ENCODE measurements at regions not wholly inside any gene's neighbourhood (a gene's known extent, or its start where the extent isn't known, plus 50 kb on each side); places are given as distances from the start of the nearest gene placed in this dataset.
A peak's percentile ranks its signal among the peaks of the same experiment; 100 is the strongest.
"Not testable (repeated sequence)": the region's sequence is repeated elsewhere in the genome, so short reads cannot be mapped to it uniquely, and the experiment has no call there.

DNA sequence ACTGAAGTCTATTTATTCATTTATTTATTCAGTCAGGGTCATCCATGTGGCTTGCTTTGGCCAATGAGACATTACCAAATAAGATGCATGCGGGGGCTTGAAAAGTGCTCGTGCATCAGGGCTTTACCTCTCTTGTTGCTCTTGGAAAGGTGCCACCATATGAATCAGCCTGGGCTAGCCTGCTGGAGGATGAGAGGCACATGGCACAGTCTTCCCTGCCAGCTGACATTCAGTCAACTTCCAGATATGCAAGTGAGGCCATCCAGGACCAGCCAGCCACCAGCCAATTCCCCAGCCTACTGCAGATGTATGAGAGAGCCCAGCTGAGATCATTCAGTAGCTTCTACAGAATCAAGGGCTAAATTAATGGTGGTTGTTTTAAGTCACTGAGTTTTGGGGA, 105.2 kb upstream of the RPH3A start:
- peak in 1 of 2 donors; percentile 20 for DNase-seq (ENCODE audit: low read depth in 2 of 2)
- no peaks in the 10 kb centered on the region for H4K20me1 ChIP-seq (ENCODE audit: control insufficient read depth, extremely low read depth, insufficient read depth, low read length)
- H3K4me2 ChIP-seq (ENCODE audit: extremely low read depth, insufficient read depth, low read length) = no peak overlapping the region
- no peaks in the 10 kb centered on the region for H3K36me3 ChIP-seq (ENCODE audit: control insufficient read depth, insufficient read depth, low read length)
- H2AFZ ChIP-seq (ENCODE audit: low read length) = no peak overlapping the region
- H3K4me1 ChIP-seq (ENCODE audit: control insufficient read depth, extremely low read depth, insufficient read depth, low read length) = no peaks in the 10 kb centered on the region
- H3K4me3 ChIP-seq (replicated peaks in 1 of 4; ENCODE audit: control extremely low read depth in 1 of 4, insufficient read depth in 1 of 4, low read depth in 3 of 4, low read length in 4 of 4) = no peak overlapping the region
- no peaks in the 10 kb centered on the region for H3K9me3 ChIP-seq (ENCODE audit: control insufficient read depth, insufficient read depth, low read depth, low read length)
- no peaks in the 10 kb centered on the region for H3K27me3 ChIP-seq (ENCODE audit: control insufficient read depth, insufficient read depth, low read length)
- TF ChIP-seq CTCF (conservative IDR thresholded peaks at IDR 0.05 in 1 of 2, IDR thresholded peaks at IDR 0.05 in 1 of 2; ENCODE audit: low read depth in 1 of 2, low read length in 2 of 2) (no peak), EZH2 (IDR thresholded peaks at IDR 0.05; ENCODE audit: low read length, missing control alignments) (no peak)
- no peaks in the 10 kb centered on the region for H3K79me2 ChIP-seq (ENCODE audit: control insufficient read depth, insufficient read depth, low read length)
- no peak overlapping the region for H3K27ac ChIP-seq (ENCODE audit: insufficient read depth, low read length)
- H3K9ac ChIP-seq (ENCODE audit: insufficient read depth, low read length) = no peak overlapping the region

- TF ChIP-seq EZH2 (IDR thresholded peaks at IDR 0.05; ENCODE audit: low read length, missing control alignments) (no peak), CTCF (conservative IDR thresholded peaks at IDR 0.05 in 1 of 2, IDR thresholded peaks at IDR 0.05 in 1 of 2; ENCODE audit: low read depth in 1 of 2, low read length in 2 of 2) (no peak)
- Histone ChIP-seq H3K79me2 (ENCODE audit: control insufficient read depth, insufficient read depth, low read length) (no peaks in the 10 kb centered on the region), H3K27me3 (ENCODE audit: control insufficient read depth, insufficient read depth, low read length) (no peaks in the 10 kb centered on the region), H3K9ac (ENCODE audit: insufficient read depth, low read length) (no peak overlapping the region), H4K20me1 (ENCODE audit: control insufficient read depth, extremely low read depth, insufficient read depth, low read length) (no peaks in the 10 kb centered on the region), H2AFZ (ENCODE audit: low read length) (no peak overlapping the region), H3K27ac (ENCODE audit: insufficient read depth, low read length) (no peak overlapping the region), H3K4me1 (ENCODE audit: control insufficient read depth, extremely low read depth, insufficient read depth, low read length) (no peaks in the 10 kb centered on the region), H3K36me3 (ENCODE audit: control insufficient read depth, insufficient read depth, low read length) (no peaks in the 10 kb centered on the region), H3K9me3 (ENCODE audit: control insufficient read depth, insufficient read depth, low read depth, low read length) (no peaks in the 10 kb centered on the region), H3K4me3 (replicated peaks in 1 of 4; ENCODE audit: control extremely low read depth in 1 of 4, insufficient read depth in 1 of 4, low read depth in 3 of 4, low read length in 4 of 4) (no peak overlapping the region), H3K4me2 (ENCODE audit: extremely low read depth, insufficient read depth, low read length) (no peak overlapping the region)
- no peak for DNase-seq (ENCODE audit: low read depth in 2 of 2)
These were observed 97.5 kb upstream of the RPH3A start for GRCh38 chr12:112694065-112694464.

DNA sequence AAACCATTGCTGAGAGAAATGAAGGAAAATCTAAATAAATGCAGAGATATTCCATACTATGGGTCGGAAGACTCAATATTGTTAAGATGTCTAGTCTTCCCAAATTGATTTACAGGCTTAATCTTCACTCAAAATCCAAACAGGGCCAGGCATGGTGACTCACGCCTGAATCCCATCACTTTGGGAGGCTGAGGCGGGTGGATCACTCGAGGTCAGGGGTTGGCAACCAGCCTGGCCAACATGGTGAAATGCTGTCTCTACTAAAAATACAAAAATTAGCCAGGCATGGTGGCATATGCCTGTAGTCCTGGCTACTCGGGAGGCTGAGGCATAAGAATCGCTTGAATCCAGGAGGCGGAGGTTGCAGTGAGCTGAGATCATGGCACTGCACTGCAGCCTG, 94.1 kb upstream of the RPH3A start:
- not testable (repeated sequence) for H3K9ac ChIP-seq (ENCODE audit: insufficient read depth, low read length); H2AFZ ChIP-seq (ENCODE audit: low read length); DNase-seq (ENCODE audit: low read depth in 2 of 2); H3K27ac ChIP-seq (ENCODE audit: insufficient read depth, low read length); H3K4me1 ChIP-seq (ENCODE audit: control insufficient read depth, extremely low read depth, insufficient read depth, low read length); H3K79me2 ChIP-seq (ENCODE audit: control insufficient read depth, insufficient read depth, low read length); H3K27me3 ChIP-seq (ENCODE audit: control insufficient read depth, insufficient read depth, low read length); H3K4me3 ChIP-seq (replicated peaks in 1 of 4; ENCODE audit: control extremely low read depth in 1 of 4, insufficient read depth in 1 of 4, low read depth in 3 of 4, low read length in 4 of 4); H3K4me2 ChIP-seq (ENCODE audit: extremely low read depth, insufficient read depth, low read length); H3K9me3 ChIP-seq (ENCODE audit: control insufficient read depth, insufficient read depth, low read depth, low read length); H4K20me1 ChIP-seq (ENCODE audit: control insufficient read depth, extremely low read depth, insufficient read depth, low read length); H3K36me3 ChIP-seq (ENCODE audit: control insufficient read depth, insufficient read depth, low read length)
